PC-9 (cell line): ENCODE measurements at regions not wholly inside any gene's neighbourhood (a gene's known extent, or its start where the extent isn't known, plus 50 kb on each side); places are given as distances from the start of the nearest gene placed in this dataset.

Experiments
- BruUV-seq: library from RNA; stranded (reverse); fragments of 400-500 nt; replicated peaks from 2 replicates; lab custom pipeline; 2021; lab: Mats Ljungman, UMichigan
- CTCF ChIA-PET: fragments of 300-600 bp; sonication (Branson Sonifier 250); formaldehyde crosslinking; loops from one replicate; lab custom pipeline; 2022; ENCODE audit warnings: antibody characterized with exemption; lab: Charles Lee
- POLR2A ChIA-PET: fragments of 300-600 bp; sonication (Branson Sonifier 250); formaldehyde crosslinking; loops from one replicate; lab custom pipeline; 2022; ENCODE audit warnings: antibody characterized with exemption; ENCODE audit not compliant: unreplicated experiment; lab: Charles Lee
- DNase-seq, 2 experiments: peaks; one replicate each; pipeline versions ENCODE4 v3.0.0 to v3.0.0-alpha.2; 2015 to 2022; ENCODE audit warnings: mixed read lengths in 1 of 2
- H2AFZ ChIP-seq: fragments of 200-600 bp; sonication (generic); 2 replicates; pipeline ENCODE4 v1.8.1; 2017; ENCODE audit warnings: antibody characterized with exemption
- H3F3A ChIP-seq: fragments of 200-600 bp; sonication (generic); 2 replicates; pipeline ENCODE4 v1.8.1; 2017; ENCODE audit warnings: antibody characterized with exemption, mild to moderate bottlenecking, low read depth; ENCODE audit not compliant: insufficient read depth
- H3K27ac ChIP-seq: fragments of 200-600 bp; sonication (generic); 2 replicates; pipeline ENCODE4 v1.6.1; 2016; ENCODE audit warnings: mixed run types
- H3K27me3 ChIP-seq: fragments of 200-600 bp; sonication (generic); 2 replicates; pipeline ENCODE4 v1.6.1; 2016; ENCODE audit warnings: low read depth, mixed run types; ENCODE audit not compliant: insufficient read depth
- H3K36me3 ChIP-seq: fragments of 200-600 bp; sonication (generic); 2 replicates; pipeline ENCODE4 v1.6.1; 2016; ENCODE audit warnings: low read depth, mixed run types
- H3K4me1 ChIP-seq: fragments of 200-600 bp; sonication (generic); replicated peaks from 2 replicates; pipeline ENCODE4 v1.6.1; 2016; ENCODE audit warnings: mixed run types; ENCODE audit not compliant: insufficient read depth
- H3K4me2 ChIP-seq: fragments of 200-600 bp; sonication (generic); 2 replicates; pipeline ENCODE4 v1.6.1; 2017; ENCODE audit warnings: mixed run types
- H3K4me3 ChIP-seq: fragments of 200-600 bp; sonication (generic); 2 replicates; pipeline ENCODE4 v1.6.1; 2016; ENCODE audit warnings: mixed run types
- H3K79me2 ChIP-seq: fragments of 200-600 bp; sonication (generic); 2 replicates; pipeline ENCODE4 v1.6.1; 2017; ENCODE audit warnings: low read depth, mixed run types
- H3K9me2 ChIP-seq: fragments of 200-600 bp; sonication (generic); 2 replicates; pipeline ENCODE4 v1.8.1; 2017; ENCODE audit warnings: mild to moderate bottlenecking; ENCODE audit not compliant: insufficient read depth
- H3K9me3 ChIP-seq: fragments of 200-600 bp; sonication (generic); 2 replicates; pipeline ENCODE4 v1.8.1; 2016; ENCODE audit warnings: low read depth; ENCODE audit not compliant: insufficient read depth
- H4K20me1 ChIP-seq: fragments of 200-600 bp; sonication (generic); 2 replicates; pipeline ENCODE4 v1.8.1; 2017; ENCODE audit not compliant: insufficient read depth
- CTCF ChIP-seq: fragments of 200-600 bp; sonication (generic); conservative IDR thresholded peaks from 2 replicates; pipeline ENCODE4 v1.6.1; 2017; ENCODE audit warnings: mixed run types, antibody characterized with exemption, mild to moderate bottlenecking, moderate library complexity
- EZH2 ChIP-seq: fragments of 200-600 bp; sonication (generic); IDR thresholded peaks from 2 replicates; pipeline ENCODE4 v1.8.0; 2017; ENCODE audit warnings: antibody characterized with exemption, low read depth
- intact Hi-C: fragments of 100-400 bp; cut with micrococcal nuclease; formaldehyde crosslinking; loops from one replicate; pipeline ENCODE4 v1.10.0; 2022; ENCODE audit not compliant: unreplicated experiment

- no peaks in the 10 kb centered on the region for H3F3A ChIP-seq
- H3K4me1 ChIP-seq, result no peaks in the 10 kb centered on the region
- intact Hi-C loops, result no loop called here
- H4K20me1 ChIP-seq, result no peaks in the 10 kb centered on the region
- H2AFZ ChIP-seq, result no peak overlapping the region
- H3K9me3 ChIP-seq, result no peaks in the 10 kb centered on the region
- no peak overlapping the region for H3K4me3 ChIP-seq
- H3K27ac ChIP-seq, result no peak overlapping the region
- CTCF ChIA-PET, result no interaction called here
- TF ChIP-seq EZH2 (no peak), CTCF (no peak)
- no peak for DNase-seq
- peaks cover 10% of the 10 kb centered on the region for H3K27me3 ChIP-seq
- H3K36me3 ChIP-seq, result no peaks in the 10 kb centered on the region
- H3K4me2 ChIP-seq, result no peak overlapping the region
- no peaks in the 10 kb centered on the region for H3K9me2 ChIP-seq
- POLR2A ChIA-PET, result no interaction called here
- no TSS peak for BruUV-seq
- no peaks in the 10 kb centered on the region for H3K79me2 ChIP-seq
Measured at GRCh38 chr14:99029145-99029915, 242.7 kb downstream of the BCL11B start.

DNA sequence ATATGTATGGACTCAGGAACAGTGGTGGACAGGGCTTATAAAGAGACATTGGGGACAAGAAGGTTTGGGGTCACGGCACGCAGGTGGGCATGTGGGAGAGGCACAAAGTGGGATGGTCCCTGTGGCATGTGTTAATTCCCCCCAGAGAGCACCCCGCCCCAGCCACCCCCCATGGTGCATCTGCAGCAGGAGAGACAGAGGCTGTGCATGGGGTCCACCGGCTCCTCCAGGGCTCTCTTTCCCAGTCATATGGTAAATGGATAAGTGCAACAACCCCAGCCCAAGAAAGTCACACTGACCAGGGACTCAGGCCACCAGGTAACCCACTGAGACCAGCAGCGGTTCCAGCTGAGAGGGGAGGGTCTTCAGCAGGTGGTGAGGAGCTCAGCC is 242.1 kb downstream of the BCL11B start:
- no peaks in the 10 kb centered on the region for H3K36me3 ChIP-seq
- no peaks in the 10 kb centered on the region for H3K9me3 ChIP-seq
- intact Hi-C loops, result no loop called here
- no peaks in the 10 kb centered on the region for H3K79me2 ChIP-seq
- H3F3A ChIP-seq, result no peaks in the 10 kb centered on the region
- peaks cover 16% of the 10 kb centered on the region for H3K27me3 ChIP-seq
- H4K20me1 ChIP-seq, result no peaks in the 10 kb centered on the region
- H3K4me1 ChIP-seq, result no peaks in the 10 kb centered on the region
- no TSS peak for BruUV-seq
- no peak overlapping the region for H3K27ac ChIP-seq
- H3K9me2 ChIP-seq, result no peaks in the 10 kb centered on the region
- H2AFZ ChIP-seq, result no peak overlapping the region
- no peak overlapping the region for H3K4me3 ChIP-seq
- TF ChIP-seq EZH2 (no peak), CTCF (no peak)
- H3K4me2 ChIP-seq, result no peak overlapping the region
- CTCF ChIA-PET, result no interaction called here
- POLR2A ChIA-PET, result no interaction called here
- no peak for DNase-seq

DNA sequence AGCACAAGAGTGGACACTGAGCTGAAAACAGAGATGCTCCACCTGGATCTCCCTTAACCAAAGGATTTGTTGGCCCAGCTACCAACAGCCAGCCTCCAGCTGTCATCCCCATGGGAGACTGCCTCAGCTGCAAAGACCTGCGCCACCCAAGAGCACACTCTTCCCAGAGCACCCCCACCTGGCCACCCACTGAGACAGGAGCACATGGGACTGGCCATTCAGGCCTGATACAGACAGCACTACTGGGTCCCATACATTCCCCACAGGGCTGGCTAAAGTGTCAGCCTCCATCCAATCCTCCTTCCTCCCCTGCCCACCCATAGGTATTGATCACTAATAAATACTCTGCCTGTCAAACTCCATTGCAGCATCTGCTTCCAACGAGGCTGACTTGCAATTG is 241.5 kb downstream of the BCL11B start:
- no peaks in the 10 kb centered on the region for H3K36me3 ChIP-seq
- ChIA-PET POLR2A (no interaction called here), CTCF (no interaction called here)
- no peak overlapping the region for H2AFZ ChIP-seq
- intact Hi-C loops, result no loop called here
- no peaks in the 10 kb centered on the region for H3K4me1 ChIP-seq
- no peaks in the 10 kb centered on the region for H3K9me3 ChIP-seq
- H3K4me2 ChIP-seq, result no peak overlapping the region
- no peaks in the 10 kb centered on the region for H4K20me1 ChIP-seq
- no peak for DNase-seq
- H3F3A ChIP-seq, result no peaks in the 10 kb centered on the region
- no TSS peak for BruUV-seq
- no peak overlapping the region for H3K27ac ChIP-seq
- TF ChIP-seq EZH2 (no peak), CTCF (no peak)
- H3K27me3 ChIP-seq, result peaks cover 21% of the 10 kb centered on the region
- no peak overlapping the region for H3K4me3 ChIP-seq
- no peaks in the 10 kb centered on the region for H3K79me2 ChIP-seq
- H3K9me2 ChIP-seq, result no peaks in the 10 kb centered on the region
